ENCODE measurements at regions not wholly inside any gene's neighbourhood (a gene's known extent, or its start where the extent isn't known, plus 50 kb on each side); places are given as distances from the start of the nearest gene placed in this dataset.

DNA sequence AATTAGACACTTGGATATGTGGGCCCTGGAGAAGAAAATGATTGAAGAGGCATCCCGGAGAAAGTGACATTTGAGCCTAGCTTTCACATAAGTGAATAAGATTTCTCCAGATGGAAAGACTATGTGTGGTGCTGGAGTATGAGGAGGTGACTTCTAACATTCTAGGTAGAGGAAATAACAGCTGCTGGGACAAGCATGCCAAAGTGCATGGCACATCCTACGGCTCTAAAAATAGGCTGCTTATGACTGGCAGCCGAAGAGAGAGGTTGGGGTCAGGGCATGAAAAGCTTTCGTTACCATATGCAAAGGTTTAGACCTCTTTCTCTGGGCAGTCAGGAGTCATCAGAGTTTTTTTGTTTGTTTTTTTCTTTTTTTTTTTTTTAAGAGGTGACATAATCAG, 142.0 kb downstream of the SOX3 start:
- DNase-seq (ENCODE audit: extremely low spot score) = no peak
- Histone ChIP-seq H3K36me3 (ENCODE audit: insufficient read depth) (no peaks in the 10 kb centered on the region), H3K4me3 (ENCODE audit: low read depth, low read length) (no peak overlapping the region), H3K27ac (ENCODE audit: low read depth) (no peak overlapping the region), H3K4me1 (ENCODE audit: insufficient read depth) (no peaks in the 10 kb centered on the region)
- 83% methylated on average over 4 of the region's 4 CpGs for WGBS

DNA sequence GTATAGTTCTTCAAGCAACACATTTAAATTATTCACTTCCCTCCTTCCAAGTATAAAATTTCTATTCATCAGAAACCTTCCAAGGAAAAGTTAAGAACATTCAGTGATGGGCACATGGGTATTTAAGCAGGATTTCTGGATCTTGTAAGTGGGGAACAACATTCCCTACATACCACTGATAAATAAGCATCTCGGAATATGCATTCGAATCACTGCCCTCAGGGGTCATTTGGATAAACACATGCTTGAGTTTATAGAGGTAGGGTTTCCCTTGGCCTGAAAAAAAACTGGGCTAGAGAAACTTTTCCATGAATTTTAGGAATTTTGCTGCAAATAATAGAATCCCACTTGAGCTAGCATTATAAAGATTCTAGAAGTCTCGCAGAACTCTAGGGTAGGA, 143.9 kb downstream of the SOX3 start:
- WGBS = 22% methylated on average over 3 of the region's 3 CpGs
- Histone ChIP-seq H3K4me1 (ENCODE audit: insufficient read depth) (no peaks in the 10 kb centered on the region), H3K36me3 (ENCODE audit: insufficient read depth) (no peaks in the 10 kb centered on the region), H3K27ac (ENCODE audit: low read depth) (no peak overlapping the region), H3K4me3 (ENCODE audit: low read depth, low read length) (no peak overlapping the region)
- no peak for DNase-seq (ENCODE audit: extremely low spot score)

DNA sequence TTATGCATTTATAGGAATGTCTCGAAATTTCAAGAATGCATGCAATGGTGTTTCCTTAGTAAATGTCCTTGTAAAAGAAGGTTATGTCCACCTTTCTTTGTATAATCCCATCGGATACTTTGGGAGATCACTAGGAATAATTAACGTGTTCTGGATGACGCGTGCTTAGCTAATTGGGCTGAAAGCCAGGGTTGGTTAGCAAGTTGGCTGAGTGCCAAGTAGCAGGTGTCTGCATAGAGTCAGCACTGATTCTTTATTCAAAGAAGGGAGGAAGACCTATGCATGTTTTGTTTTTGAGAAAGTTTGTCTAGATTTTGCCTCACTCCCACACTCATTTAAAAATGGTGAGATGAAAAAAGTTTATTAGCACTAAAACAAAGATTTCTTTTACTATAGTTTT, 144.6 kb downstream of the SOX3 start:
- DNase-seq (ENCODE audit: extremely low spot score) = no peak
- Histone ChIP-seq H3K4me3 (ENCODE audit: low read depth, low read length) (no peak overlapping the region), H3K4me1 (ENCODE audit: insufficient read depth) (no peaks in the 10 kb centered on the region), H3K36me3 (ENCODE audit: insufficient read depth) (no peaks in the 10 kb centered on the region), H3K27ac (ENCODE audit: low read depth) (no peak overlapping the region)
- 49% methylated on average over 5 of the region's 5 CpGs for WGBS

DNA sequence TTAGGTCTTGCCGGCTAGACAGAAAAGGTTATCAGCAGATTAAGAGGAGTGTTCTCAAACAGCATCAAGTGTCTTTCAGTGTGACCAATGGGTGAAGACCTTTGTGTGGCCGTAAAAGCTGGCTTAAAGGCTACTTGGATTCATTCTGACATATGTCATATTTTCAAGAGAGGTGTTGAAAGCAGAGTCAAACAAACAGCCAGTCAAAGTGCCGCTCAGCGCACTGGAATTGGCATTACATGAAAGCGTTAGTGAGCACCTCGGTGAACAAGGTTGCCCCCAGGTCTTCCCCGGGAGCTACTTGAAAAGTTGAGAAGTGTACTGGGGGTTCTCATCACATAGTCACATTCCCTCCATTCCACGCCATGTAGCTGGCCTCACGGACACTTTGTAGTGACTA, 148.9 kb downstream of the SOX3 start:
- no peak overlapping the region for H3K27ac ChIP-seq (ENCODE audit: low read depth)
- DNase-seq (ENCODE audit: extremely low spot score) = no peak
- no peaks in the 10 kb centered on the region for H3K4me1 ChIP-seq (ENCODE audit: insufficient read depth)
- no peak overlapping the region for H3K4me3 ChIP-seq (ENCODE audit: low read depth, low read length)
- no peaks in the 10 kb centered on the region for H3K36me3 ChIP-seq (ENCODE audit: insufficient read depth)
- 14% methylated on average over 9 of the region's 9 CpGs for WGBS

DNA sequence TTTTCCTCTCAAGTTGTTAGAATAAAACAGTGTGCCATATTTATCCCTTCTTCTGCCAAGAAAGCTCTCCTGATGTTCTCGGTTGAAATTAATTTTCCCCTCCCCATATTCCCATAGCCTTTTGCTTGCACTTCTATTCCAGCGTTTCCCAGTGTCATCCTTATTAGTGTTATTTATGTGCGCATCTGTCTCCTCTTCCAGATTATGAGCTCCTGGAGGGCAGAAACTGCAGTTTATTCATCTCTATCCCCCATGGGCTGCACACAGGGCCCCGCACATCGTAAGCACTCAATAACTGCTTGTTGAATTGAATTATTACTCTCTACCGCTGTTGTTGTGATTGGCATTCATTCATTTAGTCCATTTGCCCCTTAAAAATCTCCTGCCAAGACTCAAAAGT, 149.4 kb downstream of the SOX3 start:
- WGBS = 26% methylated on average over 6 of the region's 6 CpGs
- Histone ChIP-seq H3K27ac (ENCODE audit: low read depth) (no peak overlapping the region), H3K4me3 (ENCODE audit: low read depth, low read length) (no peak overlapping the region), H3K36me3 (ENCODE audit: insufficient read depth) (no peaks in the 10 kb centered on the region), H3K4me1 (ENCODE audit: insufficient read depth) (no peaks in the 10 kb centered on the region)
- no peak for DNase-seq (ENCODE audit: extremely low spot score)

DNA sequence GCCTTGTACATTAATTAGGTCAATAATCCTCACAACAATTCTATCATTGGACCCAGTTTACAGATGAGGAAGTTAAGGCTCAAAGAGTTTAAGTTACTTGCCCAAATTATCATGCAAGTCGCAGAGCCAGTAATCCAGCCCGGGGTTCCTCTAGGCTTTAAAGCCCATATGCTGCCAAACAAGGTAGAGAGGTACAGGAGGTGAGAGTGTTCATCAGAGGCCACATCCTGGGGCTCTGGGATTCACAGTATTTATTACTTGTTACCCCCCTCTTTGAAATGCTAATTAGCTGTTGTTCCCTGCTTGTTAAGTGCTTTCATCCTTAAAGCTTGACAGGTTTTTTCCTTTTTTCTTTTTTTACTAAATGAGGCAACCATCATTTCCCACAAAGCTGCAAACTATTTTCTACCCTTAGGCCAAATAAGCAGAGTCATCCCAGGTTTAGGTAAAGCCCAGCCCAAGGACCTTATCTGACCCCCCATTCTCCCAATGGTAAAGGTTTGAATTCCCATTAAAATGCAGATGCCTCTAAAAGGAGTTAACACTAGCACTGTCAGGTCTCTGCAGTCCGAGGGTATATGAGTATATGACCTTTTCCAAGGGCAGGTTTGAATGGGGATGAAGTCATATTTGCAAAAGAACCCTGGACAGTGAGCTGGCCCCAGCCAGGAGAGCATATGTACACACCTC, 150.3 kb downstream of the SOX3 start:
- Histone ChIP-seq H3K27ac (ENCODE audit: low read depth) (no peak overlapping the region), H3K4me3 (ENCODE audit: low read depth, low read length) (no peak overlapping the region), H3K36me3 (ENCODE audit: insufficient read depth) (no peaks in the 10 kb centered on the region), H3K4me1 (ENCODE audit: insufficient read depth) (no peaks in the 10 kb centered on the region)
- no peak for DNase-seq (ENCODE audit: extremely low spot score)
- 6% methylated on average over 3 of the region's 3 CpGs for WGBS

DNA sequence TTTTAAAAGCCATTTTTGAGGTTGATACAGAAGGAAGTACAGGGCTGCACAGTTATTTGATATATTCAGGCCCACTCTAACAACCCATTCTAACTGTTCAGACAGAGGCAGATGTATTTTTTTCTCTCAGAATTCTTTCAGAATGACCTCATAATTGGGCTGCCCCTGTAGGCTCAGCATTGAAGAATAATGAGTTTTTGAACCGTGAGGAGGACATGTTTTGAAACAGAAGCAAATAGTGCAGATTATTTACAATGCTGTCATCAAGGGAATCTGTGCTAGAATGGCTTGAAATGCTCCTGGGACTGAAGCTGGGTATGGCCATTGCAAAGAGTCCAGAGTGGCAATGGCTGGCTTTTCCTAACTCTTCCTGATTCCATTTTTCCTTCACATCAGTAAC, 158.1 kb downstream of the SOX3 start:
- no peak for DNase-seq (ENCODE audit: extremely low spot score)
- Histone ChIP-seq H3K36me3 (ENCODE audit: insufficient read depth) (no peaks in the 10 kb centered on the region), H3K4me3 (ENCODE audit: low read depth, low read length) (no peak overlapping the region), H3K4me1 (ENCODE audit: insufficient read depth) (no peaks in the 10 kb centered on the region), H3K27ac (ENCODE audit: low read depth) (no peak overlapping the region)
- 17% methylated on average over 1 of the region's 1 CpG for WGBS

DNA sequence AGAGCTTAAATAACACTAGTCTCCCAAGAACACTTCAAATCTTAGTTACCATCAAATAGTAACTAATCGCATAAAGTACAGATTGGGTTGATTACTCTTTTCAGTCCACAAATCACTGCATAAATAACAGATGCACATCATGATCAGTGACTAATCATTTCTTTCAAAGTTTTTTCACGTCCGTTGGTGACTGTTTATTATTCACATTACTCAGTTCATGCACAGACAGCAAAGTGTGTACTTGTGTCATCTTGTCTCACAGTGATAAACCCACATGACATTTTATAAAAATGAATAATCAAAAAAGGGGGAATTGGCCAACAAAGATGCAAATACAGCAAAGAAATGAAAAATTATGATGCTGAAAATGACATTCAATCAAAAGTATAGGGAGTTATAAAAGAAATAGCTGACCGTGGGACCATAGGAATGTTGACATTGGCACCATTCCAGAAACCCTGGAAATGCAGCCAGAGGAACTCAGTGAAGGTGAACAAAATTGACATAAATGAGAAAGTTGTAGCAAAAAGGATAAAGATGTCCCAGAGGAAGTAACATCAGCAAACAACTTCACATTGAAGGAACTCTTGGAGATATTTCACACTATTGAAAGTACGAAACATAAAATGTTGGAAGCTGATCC, 161.5 kb downstream of the SOX3 start:
- WGBS = 46% methylated on average over 5 of the region's 5 CpGs
- Histone ChIP-seq H3K27ac (ENCODE audit: low read depth) (no peak overlapping the region), H3K4me1 (ENCODE audit: insufficient read depth) (no peaks in the 10 kb centered on the region), H3K36me3 (ENCODE audit: insufficient read depth) (no peaks in the 10 kb centered on the region), H3K4me3 (ENCODE audit: low read depth, low read length) (no peak overlapping the region)
- DNase-seq (ENCODE audit: extremely low spot score) = no peak

DNA sequence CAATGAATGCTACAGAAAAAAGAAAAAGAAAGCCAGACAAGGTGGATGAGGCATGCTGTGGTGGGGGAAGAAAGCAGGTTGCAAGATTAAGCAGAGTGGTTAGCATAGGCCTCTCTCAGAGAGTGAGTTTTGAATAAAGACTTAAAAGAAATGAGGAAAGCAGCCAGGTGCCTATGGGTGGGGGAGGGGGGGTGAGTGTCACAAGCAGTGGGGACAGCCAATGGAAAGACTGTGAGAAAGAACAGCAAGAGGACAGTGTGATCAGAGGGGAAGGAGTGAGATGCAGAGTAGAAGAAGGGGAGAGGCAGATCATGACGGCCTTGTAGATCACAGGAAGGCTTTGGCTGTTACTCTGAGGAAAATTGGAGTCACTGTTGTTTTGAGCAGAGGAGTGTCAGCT, 162.5 kb downstream of the SOX3 start:
- H3K4me1 ChIP-seq (ENCODE audit: insufficient read depth) = no peaks in the 10 kb centered on the region
- WGBS = 35% methylated on average over 1 of the region's 1 CpG
- no peak for DNase-seq (ENCODE audit: extremely low spot score)

DNA sequence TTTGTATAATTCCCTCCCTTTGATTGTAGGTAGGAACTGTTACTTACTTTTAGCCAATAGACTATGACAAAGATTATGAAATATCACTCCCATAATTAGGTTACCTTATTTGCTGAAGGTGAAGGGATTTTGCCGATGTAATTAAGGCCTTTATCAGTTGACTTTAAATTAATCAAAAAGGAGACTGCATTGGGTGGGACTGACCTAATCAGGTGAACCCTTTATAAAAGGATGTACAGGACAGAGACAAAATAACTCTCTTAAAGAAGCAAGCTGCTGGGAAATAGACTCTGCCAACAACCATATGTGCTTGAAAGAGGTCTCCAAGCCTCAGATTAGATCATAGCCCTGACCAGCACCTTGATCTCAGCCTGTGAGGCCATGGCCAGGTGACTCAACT, 167.6 kb downstream of the SOX3 start:
- 96% methylated on average over 1 of the region's 1 CpG for WGBS
- Histone ChIP-seq H3K36me3 (ENCODE audit: insufficient read depth) (no peaks in the 10 kb centered on the region), H3K27ac (ENCODE audit: low read depth) (no peak overlapping the region), H3K4me1 (ENCODE audit: insufficient read depth) (no peaks in the 10 kb centered on the region), H3K4me3 (ENCODE audit: low read depth, low read length) (no peak overlapping the region)
- DNase-seq (ENCODE audit: extremely low spot score) = no peak

More for the DNA sequence above, 162.5 kb downstream of the SOX3 start:
- no peaks in the 10 kb centered on the region for H3K36me3 ChIP-seq (ENCODE audit: insufficient read depth)
- H3K27ac ChIP-seq (ENCODE audit: low read depth) = no peak overlapping the region
- no peak overlapping the region for H3K4me3 ChIP-seq (ENCODE audit: low read depth, low read length)

DNA sequence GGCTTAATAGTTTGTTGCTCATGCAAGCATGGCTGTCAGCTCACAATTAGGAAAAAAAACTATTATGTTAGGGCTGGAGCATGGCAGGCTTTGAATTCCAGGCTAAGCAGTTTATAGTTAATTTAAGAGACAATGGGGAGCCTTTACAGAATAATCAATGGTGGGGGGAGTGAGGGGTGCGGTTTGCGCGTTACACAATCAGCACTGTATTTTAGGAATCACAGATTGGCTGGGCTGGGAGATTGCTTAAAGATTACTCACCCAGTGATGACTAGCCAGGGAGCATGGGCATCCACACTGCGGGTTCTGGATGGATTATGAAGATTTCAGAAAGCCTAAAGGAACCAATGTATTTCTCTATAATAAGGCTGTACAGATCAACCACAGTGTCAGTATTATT, 186.6 kb downstream of the SOX3 start:
- no peak for DNase-seq (ENCODE audit: extremely low spot score)
- WGBS = 76% methylated on average over 4 of the region's 4 CpGs
- Histone ChIP-seq H3K4me1 (ENCODE audit: insufficient read depth) (no peaks in the 10 kb centered on the region), H3K36me3 (ENCODE audit: insufficient read depth) (no peaks in the 10 kb centered on the region), H3K4me3 (ENCODE audit: low read depth, low read length) (no peak overlapping the region), H3K27ac (ENCODE audit: low read depth) (no peak overlapping the region)

DNA sequence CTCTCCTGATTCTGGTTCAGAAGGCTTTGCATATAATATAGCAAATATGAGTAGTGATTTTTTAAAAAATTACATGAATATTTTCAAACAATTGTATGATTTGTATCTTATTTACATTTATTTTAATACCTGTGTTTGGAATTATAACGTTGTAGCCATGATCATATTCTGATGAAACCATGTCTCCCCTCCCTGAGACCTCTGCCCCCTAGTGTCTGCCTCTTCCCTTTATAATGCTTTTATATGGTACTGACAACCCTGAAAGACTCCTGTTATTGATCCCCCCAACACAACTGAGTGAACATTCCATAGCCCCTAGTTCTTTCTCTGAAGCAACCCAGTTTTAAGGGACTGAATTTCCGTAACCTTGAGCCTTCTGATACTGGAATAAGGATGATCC, 187.4 kb downstream of the SOX3 start:
- H3K27ac ChIP-seq (ENCODE audit: low read depth) = no peak overlapping the region
- H3K36me3 ChIP-seq (ENCODE audit: insufficient read depth) = no peaks in the 10 kb centered on the region
- WGBS = 59% methylated on average over 2 of the region's 2 CpGs
- DNase-seq (ENCODE audit: extremely low spot score) = no peak
- no peaks in the 10 kb centered on the region for H3K4me1 ChIP-seq (ENCODE audit: insufficient read depth)
- no peak overlapping the region for H3K4me3 ChIP-seq (ENCODE audit: low read depth, low read length)

DNA sequence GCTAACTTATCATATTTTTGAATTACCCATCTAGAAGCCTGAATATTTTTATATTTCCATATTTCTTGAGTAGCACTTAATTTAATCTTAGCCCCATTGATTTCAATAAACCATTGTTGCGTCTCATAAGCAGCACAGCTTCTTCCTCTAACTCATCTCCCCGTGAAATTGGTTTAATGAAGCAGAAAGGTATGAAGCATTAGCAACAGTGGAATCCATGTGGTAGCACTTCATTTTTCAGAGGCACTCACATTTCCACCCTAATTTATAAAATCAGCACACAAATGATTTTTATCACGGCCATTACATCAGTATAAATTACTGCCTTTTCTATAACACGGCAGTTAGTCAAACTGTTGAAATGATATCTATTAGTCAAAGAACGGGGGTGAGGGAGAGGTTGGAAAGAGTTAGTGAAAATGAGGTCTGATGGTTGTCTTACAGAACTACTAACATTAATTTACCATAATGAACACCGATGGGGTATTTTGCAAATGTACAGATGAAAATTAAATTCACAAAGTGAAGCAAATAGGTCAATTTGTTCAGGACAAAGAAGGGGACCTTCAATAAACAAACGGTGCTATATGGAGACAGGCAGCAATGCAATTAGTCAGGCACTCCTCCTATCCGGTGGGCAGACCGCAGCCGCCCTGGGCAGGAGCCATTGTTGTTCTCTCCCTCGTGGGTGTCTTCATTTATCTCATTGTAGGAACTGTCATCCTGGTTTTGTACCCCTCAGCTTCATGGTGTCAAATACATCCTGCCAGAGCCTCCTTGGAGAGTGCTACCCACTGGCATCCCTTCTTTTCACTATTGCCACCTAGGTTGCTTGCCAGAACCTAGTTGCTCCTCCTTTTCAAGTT, 205.7 kb downstream of the SOX3 start:
- no peak overlapping the region for H3K27ac ChIP-seq (ENCODE audit: low read depth)
- no peak overlapping the region for H3K4me3 ChIP-seq (ENCODE audit: low read depth, low read length)
- H3K4me1 ChIP-seq (ENCODE audit: insufficient read depth) = no peaks in the 10 kb centered on the region
- no peaks in the 10 kb centered on the region for H3K36me3 ChIP-seq (ENCODE audit: insufficient read depth)
- WGBS = 80% methylated on average over 11 of the region's 11 CpGs
- no peak for DNase-seq (ENCODE audit: extremely low spot score)

DNA sequence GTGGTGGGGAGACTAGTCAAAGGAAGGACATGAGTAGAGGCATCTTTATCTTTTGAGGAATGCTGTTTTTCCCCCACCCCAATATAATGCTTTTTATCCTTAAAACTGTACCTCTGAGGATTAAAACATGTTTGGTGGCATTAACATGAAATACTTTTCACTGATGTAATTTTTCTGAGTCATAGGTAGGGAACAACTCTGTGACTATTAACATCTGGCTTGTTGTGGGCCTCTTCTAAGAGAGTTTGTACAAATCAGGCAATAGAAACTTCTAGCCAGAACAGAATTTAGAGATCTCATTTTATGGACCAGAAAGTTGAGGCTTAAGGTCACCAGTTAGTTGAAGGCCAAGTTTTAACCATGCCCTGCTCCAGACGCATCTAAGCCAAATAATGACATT, 207.6 kb downstream of the SOX3 start:
- 95% methylated on average over 1 of the region's 1 CpG for WGBS
- Histone ChIP-seq H3K27ac (ENCODE audit: low read depth) (no peak overlapping the region), H3K4me1 (ENCODE audit: insufficient read depth) (no peaks in the 10 kb centered on the region), H3K36me3 (ENCODE audit: insufficient read depth) (no peaks in the 10 kb centered on the region), H3K4me3 (ENCODE audit: low read depth, low read length) (no peak overlapping the region)
- no peak for DNase-seq (ENCODE audit: extremely low spot score)

Data from urinary bladder (tissue), 3 donors.